ENCODE measurements at regions not wholly inside any gene's neighbourhood (a gene's known extent, or its start where the extent isn't known, plus 50 kb on each side); places are given as distances from the start of the nearest gene placed in this dataset.

- no peak for DNase-seq
These were observed 152.4 kb upstream of the NCK2 start for GRCh38 chr2:105592288-105592687.

DNA sequence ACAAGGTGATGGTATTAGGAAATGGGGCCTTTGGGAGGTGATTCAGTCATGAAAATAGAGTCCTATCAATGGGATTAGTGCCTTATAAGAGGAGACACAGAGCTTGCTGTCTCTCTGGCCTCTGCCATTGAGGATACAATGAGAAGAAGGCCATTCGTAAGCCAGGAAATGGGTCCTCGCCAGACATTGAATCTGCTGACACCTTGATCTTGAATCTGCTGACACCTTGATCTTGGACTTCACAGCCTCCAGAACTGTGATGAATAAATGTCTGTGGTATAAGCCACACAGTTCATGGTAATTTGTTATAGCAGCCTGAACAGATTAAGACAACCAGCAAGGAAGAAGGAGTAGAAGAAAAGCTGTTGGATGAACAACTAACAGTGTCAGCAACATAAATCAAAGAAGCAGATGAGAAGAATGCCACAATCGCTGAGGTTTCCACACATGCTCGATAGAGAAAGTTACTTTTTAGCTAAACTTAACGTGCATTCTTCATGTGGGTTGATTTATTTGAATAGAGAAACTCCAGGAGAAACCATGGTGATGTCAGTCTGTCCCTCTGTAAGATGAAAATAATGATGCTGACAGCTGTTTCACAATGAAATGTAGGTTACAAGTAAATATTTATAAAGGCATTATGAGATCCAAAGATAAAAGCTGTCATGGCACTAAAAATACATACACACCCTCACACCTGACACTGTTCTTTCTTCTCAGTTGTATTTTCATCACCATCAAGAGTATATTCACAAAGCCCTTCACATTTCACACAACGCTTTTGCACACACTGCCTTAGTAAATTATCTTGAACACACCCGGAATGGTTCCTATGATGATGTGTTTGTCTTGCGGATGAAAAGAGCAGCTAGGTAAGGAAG is 153.7 kb upstream of the NCK2 start:
- no peak for DNase-seq

DNA sequence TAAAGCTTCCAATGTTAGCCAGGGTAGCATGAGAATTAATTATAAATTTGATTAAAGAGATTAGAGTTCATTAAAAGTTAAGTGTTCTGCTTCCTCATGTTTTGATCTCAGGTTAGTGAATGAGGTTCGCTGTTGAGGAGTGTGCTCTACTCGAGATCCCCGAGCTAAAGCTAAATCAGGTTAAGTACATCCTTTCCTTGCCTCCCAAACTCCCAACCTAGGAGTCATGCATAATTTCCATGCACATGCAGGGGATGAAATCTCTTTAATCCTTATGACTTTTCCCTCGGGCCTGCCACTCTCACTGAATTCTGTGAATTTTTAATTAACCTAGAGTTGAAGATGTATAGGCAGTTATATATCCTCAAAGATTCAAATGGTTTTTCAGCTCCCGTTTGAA is 156.1 kb upstream of the NCK2 start:
- DNase-seq, result no peak

GRCh38 chr2:105587637-105588036 is 157.1 kb upstream of the NCK2 start:
- no peak for DNase-seq

- no peak for DNase-seq
These were observed 160.2 kb upstream of the NCK2 start for GRCh38 chr2:105584435-105585010.

DNA sequence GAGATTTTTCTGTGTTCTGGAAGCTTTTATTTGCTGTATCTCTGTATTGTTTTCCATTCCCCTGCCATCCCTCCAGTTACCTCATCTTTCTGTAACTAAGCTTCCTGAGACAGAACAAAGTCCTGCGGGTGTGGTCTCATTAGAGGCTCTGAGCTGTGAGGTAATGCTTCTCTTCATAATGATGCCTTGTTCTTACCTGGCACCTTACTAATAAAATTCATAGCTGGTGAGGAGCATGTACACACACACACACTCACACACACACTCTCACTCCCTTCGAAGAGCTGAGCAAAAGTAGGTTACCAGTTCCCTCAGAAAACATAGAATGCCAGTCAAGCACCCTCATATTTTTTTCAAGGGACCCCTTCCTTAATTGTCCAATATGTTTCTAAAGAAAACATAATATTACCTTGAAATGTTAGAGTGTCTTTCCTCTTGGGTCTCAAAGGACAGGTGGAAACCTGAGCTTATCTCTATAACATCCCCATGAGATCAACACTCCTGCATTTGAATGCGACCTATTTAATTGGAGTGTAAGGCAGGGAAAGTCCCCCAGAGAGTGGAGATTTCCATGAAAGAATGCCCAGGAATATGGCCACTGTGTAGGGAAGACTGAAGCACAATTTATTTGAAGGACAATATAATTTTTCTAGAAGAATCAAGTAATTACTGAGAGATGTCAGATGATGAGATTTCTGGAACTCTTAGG is 161.6 kb upstream of the NCK2 start:
- no peak for DNase-seq

DNA sequence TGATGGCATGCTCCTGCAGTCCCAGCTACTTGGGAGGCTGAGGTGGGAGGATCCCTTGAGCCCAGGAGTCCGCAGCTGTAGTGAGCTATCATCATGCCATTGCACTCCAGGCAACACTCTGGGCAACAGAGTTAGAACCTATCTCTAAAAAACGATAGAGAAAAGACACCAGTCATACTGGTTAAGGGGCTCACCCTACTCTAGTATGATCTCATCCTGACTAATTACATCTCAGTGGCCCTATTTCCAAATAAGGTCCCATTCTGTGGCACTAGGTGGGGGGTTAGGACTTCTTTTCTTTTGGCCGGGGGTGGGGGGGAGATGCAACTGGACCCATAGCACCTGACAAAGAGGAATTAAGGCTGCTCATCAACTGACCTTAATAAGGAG is 163.2 kb upstream of the NCK2 start:
- DNase-seq, result no peak

DNA sequence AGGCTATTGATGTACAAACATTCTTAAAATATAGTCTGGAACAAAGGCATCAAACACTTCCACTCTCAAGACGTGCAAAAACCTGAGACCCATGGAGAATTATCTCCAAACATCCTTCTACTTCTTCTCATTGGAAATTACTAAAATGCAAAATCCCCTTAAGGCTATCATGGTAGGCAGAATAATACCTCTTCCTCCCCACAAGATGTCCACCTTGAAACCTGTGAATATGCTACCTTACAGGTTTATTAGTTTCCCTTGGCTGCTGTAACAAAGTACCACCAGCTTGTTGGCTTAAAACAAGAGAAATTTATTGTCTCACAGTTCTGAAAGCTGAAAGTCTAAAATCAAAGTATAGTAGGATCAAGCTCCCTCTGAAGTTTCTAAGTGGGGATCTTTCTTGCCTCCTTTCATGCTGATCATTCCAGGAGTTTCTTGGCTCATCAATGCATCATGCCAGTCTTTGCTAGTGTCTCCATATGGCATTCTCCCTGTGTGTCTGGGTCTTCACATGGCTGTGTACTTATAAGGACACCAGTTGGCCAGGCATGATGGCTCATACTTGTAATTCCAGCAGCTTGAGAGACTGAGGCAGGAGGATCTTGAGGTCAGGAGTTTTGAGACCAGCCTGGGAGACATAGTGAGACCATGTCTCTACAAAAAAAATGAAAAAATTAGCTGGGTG is 163.7 kb upstream of the NCK2 start:
- no peak for DNase-seq

- no peak for DNase-seq
These were observed 164.5 kb upstream of the NCK2 start for GRCh38 chr2:105580216-105580615.

DNA sequence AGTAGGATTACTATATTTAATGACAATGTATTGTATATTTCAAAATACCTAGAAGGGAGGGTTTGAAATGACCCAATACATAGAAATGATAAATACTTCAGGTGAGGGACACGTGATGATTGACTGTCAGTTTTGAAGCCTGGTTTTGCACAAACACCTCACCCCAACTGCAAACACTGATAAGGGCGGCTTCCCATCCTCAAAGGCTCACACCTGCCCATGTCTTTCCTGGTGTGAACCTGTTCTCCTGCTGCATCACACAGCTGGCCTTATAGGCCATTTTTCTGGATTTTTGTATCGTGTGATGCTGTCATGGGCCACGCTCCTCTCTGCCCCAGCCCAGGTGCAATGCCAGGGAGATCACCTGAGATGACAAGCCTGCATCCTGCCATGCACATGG is 166.5 kb upstream of the NCK2 start:
- DNase-seq, result no peak

DNA sequence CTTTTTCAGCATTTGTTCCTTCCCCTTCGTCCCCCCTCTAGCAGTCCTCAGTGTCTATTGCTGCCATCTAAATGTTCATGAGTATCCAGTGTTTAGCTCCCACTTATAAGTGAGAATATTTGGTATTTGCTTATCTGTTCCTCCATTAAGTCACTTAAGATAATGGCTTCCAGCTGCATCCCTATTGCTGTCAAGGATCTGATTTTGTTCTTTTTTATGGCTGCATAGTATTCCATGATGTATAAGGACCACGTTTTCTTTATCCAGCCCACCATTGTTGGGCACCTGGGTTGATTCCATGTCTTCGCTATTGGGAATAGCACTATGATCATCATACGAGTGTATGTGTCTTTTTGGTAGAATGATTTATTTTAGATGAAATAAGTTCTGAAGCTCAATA is 166.9 kb upstream of the NCK2 start:
- no peak for DNase-seq

- peak; percentile 15 for DNase-seq
These were observed 168.1 kb upstream of the NCK2 start for GRCh38 chr2:105576440-105577241.

DNA sequence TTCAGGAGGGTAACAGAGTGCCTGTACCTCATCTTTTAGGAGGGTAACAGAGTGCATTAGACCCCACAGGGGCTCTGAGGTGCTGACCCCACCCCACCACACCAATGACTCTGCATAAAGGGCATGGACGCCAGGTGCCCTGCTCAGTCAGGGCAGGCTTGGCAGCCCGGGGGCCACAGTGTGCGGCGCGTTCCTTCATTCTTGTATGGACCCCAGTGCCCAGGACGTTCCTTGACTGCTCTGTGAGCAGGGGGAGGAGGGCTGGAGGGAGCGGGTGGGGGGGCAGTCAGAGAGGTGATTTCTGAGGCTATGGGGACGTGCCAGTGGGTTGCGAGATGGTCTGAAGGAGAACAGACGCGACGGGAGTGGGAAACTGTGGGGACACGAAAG is 168.7 kb upstream of the NCK2 start:
- no peak for DNase-seq

- no peak for DNase-seq
These were observed 169.2 kb upstream of the NCK2 start for GRCh38 chr2:105575499-105576025.

DNA sequence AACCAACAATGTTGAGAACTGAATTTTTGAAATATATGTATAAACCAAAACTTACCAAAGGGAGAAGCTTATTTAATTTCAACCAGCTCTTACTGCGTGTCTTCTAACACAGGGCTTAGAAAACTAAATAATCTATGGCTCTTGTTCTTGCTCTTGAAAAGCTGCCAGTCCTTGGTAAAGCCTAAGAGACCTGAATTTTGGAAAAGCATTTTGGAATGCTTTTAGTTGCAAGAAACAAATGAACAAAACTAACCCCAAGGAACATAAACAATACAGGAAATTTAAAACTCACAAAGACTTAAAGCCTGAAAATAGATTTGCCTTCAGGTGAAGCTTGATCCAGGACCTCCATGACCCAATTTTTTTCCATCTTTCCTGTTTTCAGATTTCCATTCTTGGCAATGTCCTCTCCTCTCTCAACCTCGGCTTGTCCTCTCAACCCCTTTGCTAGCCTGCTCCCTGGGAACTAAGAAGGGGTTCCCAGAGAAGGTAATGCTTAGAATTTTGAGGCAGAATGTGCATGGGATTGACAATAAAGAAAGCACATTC is 169.8 kb upstream of the NCK2 start:
- DNase-seq, result no peak

GRCh38 chr2:105573910-105574655 is 170.6 kb upstream of the NCK2 start:
- peak; percentile 16 for DNase-seq

DNA sequence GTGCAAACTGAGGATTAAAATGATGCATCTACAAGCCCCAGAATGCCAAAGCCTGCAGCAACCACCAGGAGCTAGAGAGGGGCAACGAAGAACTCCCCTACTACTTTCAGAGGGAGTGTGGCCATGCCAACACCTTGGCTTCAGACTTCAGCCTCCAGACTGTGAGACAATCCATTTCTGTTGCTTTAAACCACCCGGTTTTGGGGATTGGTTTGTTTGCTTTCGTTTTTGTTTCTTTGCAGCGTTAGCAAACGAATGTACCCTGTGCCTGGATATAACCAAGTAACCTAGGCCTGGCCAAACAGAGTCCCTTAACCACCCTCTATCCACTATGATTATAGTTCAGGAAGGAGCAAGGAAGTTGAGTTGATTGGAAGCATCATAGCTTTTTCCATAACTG is 171.2 kb upstream of the NCK2 start:
- DNase-seq, result no peak

DNA sequence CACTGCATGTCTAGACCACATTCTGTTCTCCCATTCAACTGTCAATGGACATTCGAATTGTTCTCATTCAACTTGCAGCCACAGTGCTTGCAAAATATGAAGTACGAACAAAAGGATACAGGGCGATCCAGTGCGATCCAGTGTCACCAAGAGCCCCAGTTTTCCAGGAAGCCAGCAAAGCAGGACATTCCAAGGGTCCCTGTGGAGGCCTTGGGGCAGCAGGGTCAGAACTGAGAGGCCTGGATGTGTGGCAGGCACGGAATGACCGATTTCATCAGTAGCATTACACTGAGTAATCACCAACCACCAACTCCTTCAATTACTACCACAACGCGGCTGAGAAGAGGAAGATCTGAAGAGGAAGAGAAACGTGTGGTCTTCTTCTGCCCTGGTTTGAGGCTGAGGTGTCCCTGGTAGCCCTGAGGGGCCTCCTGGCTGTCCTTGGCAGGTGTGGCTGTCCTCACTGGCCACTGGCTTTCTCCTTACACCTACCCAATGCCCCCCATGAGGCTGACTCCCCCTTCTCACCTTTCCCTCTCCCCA is 172.7 kb upstream of the FHL2 start:
- no peak for DNase-seq

DNA sequence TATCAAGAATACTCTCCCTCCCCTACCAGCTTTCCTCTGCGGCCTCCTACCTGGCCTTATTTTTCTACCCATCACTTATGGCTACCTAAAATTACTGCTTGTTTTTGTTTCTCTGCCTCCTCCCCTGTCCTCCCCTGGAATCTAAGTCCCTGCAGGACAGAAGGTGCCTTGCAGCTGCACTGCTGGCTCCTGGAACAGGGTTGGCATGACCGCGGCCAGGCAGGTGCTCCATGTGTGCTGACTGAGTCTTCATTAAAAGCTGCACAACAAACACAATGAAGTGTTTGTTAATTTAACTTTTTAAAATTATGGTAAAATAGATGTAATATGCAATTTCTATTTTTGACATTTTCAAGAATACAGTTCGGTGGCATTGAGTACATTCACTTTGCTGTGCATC is 171.9 kb upstream of the FHL2 start:
- no peak for DNase-seq

GRCh38 chr2:105570326-105570725 is 171.5 kb upstream of the FHL2 start:
- no peak for DNase-seq

DNA sequence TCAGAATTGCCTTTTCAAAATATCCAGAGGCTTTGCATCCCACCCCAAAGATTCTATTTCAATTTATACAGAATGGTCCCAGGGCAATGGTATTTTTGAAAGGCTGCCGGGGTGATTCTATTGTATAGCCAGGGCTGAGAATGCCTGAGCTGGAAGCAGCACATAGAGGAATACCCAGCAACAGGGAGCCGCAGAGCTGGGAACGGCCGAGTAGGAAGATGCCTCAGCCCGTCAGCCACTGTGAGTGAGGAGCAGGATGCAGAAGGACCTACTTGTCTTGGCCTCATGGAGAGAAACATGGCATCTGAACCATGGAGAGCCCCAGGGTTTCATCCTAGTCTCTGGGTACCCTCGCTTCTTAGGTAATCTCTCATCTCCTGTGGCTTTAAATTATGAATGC is 170.8 kb upstream of the FHL2 start:
- no peak for DNase-seq
